Immature natural killer cell (primary cell): ENCODE measurements at regions not wholly inside any gene's neighbourhood (a gene's known extent, or its start where the extent isn't known, plus 50 kb on each side); places are given as distances from the start of the nearest gene placed in this dataset.

ENCODE experiments used
- DNase-seq, 3 donors: peaks; one replicate each; pipeline ENCODE4 v3.0.0; 2022; ENCODE audit warnings: mixed read lengths in 1 of 3
- H3K27ac Mint-ChIP-seq, 6 donors: one replicate each; pipeline ENCODE4 v1.8.0; 2020; ENCODE audit warnings: mixed read lengths in 6 of 6, mild to moderate bottlenecking in 5 of 6, inconsistent platforms in 4 of 6, moderate library complexity in 3 of 6
- H3K27me3 Mint-ChIP-seq, 3 donors: one replicate each; pipeline ENCODE4 v1.8.0; 2020 to 2021; ENCODE audit warnings: low read depth in 3 of 3, mild to moderate bottlenecking in 3 of 3, mixed read lengths in 3 of 3, moderate library complexity in 3 of 3, inconsistent platforms in 1 of 3
- H3K36me3 Mint-ChIP-seq, 3 donors: one replicate each; pipeline ENCODE4 v1.8.0; 2020; ENCODE audit warnings: mixed read lengths in 3 of 3, inconsistent platforms in 2 of 3, mild to moderate bottlenecking in 2 of 3
- H3K4me1 Mint-ChIP-seq, 2 donors: one replicate each; pipeline ENCODE4 v1.8.0; 2020; ENCODE audit warnings: inconsistent platforms in 2 of 2, mild to moderate bottlenecking in 2 of 2, mixed read lengths in 2 of 2, moderate library complexity in 1 of 2
- H3K4me3 Mint-ChIP-seq, 5 donors: one replicate each; pipeline ENCODE4 v1.8.0; 2020; ENCODE audit warnings: mild to moderate bottlenecking in 5 of 5, mixed read lengths in 5 of 5, inconsistent platforms in 3 of 5, moderate library complexity in 3 of 5
- H3K9me3 Mint-ChIP-seq, 6 donors: one replicate each; pipeline ENCODE4 v1.8.0; 2020; ENCODE audit warnings: mild to moderate bottlenecking in 6 of 6, mixed read lengths in 6 of 6, inconsistent platforms in 4 of 6, moderate library complexity in 3 of 6

DNA sequence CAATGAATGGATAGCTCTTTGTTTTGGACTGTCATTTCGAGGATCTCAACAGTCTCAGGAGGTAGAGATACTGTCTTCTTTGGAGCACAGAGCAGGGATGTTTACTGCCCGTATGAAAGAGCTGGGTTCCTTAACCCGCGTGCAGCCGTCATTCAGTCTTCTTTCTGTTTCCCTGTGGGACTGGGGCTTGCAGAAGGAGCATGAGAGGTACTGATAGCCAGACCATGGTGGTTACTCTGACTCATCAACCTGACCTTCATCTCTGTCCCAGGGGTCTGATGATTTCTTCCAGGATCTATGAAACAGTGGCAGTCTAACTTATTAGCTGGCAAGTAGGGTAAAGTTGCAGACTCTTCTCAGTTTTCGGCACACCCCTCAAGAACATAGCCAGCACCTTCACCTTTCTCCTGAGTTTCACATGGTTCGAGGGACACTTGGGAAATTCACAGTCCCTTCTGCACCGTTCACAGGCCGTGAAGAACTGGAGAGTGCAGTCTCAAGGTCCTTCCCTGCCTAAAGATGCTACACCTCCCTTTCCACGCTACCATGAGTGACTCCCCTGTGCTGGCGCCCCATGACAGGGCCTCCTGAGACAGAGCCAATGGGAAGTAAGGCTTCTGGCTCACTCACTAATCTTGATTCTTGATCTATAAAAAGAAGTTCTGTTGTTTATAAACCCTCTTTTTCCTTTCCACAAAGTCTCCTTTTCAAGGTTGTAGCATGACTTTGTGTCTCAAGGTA lies 226.2 kb downstream of the MC4R start:
- Mint-ChIP-seq H3K27me3 (peaks cover 0 to 2% (median 2%) of the 10 kb centered on the region in 3 donors), H3K4me1 (no peaks in the 10 kb centered on the region), H3K4me3 (no peak overlapping the region), H3K9me3 (peaks cover 0 to 3% (median 0%) of the 10 kb centered on the region in 6 donors), H3K36me3 (no peaks in the 10 kb centered on the region), H3K27ac (no peak overlapping the region)
- DNase-seq: no peak

DNA sequence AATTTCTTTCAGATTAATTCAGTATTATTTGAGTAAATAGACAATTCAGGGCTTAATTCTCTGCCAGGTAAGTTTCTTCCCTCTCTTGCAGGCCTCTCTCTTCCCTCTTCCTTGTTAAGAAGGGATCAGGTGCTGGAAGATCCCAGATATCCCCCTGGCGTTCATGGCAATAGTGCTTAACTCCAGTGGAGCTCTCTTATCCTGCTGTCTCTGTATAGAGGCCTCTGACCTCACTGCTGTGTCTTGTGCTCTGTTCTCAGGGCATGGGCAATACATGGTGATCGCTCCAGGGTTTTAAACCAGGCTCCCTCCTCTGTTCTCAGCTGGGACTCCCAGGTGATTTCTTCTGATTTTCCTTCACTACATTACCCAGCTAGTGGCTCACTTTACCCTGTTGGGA lies 226.8 kb downstream of the MC4R start:
- no peaks in the 10 kb centered on the region for H3K36me3 Mint-ChIP-seq
- H3K9me3 Mint-ChIP-seq: peaks cover 0 to 1% (median 0%) of the 10 kb centered on the region in 6 donors
- no peak overlapping the region for H3K27ac Mint-ChIP-seq
- no peak for DNase-seq
- H3K4me3 Mint-ChIP-seq: no peak overlapping the region
- H3K4me1 Mint-ChIP-seq: no peaks in the 10 kb centered on the region
- peaks cover 0 to 2% (median 2%) of the 10 kb centered on the region in 3 donors for H3K27me3 Mint-ChIP-seq

- no peaks in the 10 kb centered on the region for H3K4me1 Mint-ChIP-seq
- no peak overlapping the region for H3K27ac Mint-ChIP-seq
- H3K4me3 Mint-ChIP-seq: no peak overlapping the region
These were observed 235.0 kb downstream of the PMAIP1 start for GRCh38 chr18:60134806-60135205.

DNA sequence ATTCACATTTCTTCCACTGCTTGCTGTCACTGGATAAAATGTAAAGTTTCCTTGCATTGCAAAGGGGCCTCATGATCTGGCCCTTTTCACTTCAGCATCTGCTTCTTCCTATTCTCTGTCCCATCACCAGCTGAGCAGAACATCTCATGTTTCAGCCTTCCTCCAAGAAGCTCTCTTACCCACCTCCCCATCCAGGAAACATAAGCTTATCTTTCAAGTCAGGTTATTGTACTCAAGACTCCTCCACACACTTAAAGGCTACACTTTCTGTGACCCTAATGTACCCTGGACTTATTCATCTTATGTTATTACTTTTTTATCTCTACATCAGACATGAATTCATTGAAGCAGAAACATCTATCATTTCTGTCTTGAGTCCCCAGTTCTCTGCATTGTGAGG lies 230.5 kb downstream of the PMAIP1 start:
- Mint-ChIP-seq H3K9me3 (peaks cover 0 to 10% (median 3%) of the 10 kb centered on the region in 6 donors), H3K27me3 (peaks cover 0 to 2% (median 0%) of the 10 kb centered on the region in 3 donors), H3K36me3 (no peaks in the 10 kb centered on the region), H3K27ac (no peak overlapping the region), H3K4me3 (no peak overlapping the region), H3K4me1 (no peaks in the 10 kb centered on the region)
- no peak for DNase-seq

More at GRCh38 chr18:60134806-60135205, 235.0 kb downstream of the PMAIP1 start:
- DNase-seq: no peak
- Mint-ChIP-seq H3K36me3 (peaks cover 0 to 4% (median 0%) of the 10 kb centered on the region in 3 donors), H3K9me3 (peaks cover 2 to 12% (median 7%) of the 10 kb centered on the region in 6 donors), H3K27me3 (peaks cover 0 to 2% (median 2%) of the 10 kb centered on the region in 3 donors)

GRCh38 chr18:60123031-60123430 lies 223.2 kb downstream of the PMAIP1 start:
- no peak for DNase-seq
- Mint-ChIP-seq H3K27me3 (peaks cover 0 to 2% (median 2%) of the 10 kb centered on the region in 3 donors), H3K27ac (no peak overlapping the region), H3K36me3 (no peaks in the 10 kb centered on the region), H3K4me1 (no peaks in the 10 kb centered on the region), H3K9me3 (peaks cover 0 to 4% (median under 1%) of the 10 kb centered on the region in 6 donors), H3K4me3 (no peak overlapping the region)

GRCh38 chr18:60122339-60122738 lies 222.5 kb downstream of the PMAIP1 start:
- peaks cover 0 to 4% (median 1%) of the 10 kb centered on the region in 6 donors for H3K9me3 Mint-ChIP-seq

DNA sequence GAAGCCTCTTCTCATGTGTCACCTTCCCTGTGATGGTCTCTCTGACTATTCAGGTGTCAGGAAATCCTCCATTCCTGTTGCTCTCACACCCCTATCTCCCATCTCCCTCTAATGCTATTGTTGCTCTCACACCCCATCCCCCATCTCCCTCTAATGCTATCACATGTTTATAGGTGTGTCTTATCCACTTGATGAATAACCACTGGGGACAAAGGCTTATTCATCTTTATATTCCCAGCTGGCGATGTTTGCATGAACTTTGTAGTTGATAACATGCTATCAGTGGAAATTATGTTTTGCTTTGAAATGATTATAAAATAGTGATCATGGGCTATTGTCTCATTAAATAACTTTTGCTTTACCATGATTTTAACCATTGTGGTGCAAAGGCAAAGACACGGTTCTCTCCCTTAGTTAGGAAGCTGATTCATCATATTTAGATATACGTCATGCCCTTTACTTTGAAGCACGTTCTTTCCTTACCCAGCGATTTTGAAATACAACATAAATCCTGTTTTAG lies 220.5 kb downstream of the PMAIP1 start:
- Mint-ChIP-seq H3K27ac (no peak overlapping the region), H3K4me1 (no peaks in the 10 kb centered on the region), H3K27me3 (peaks cover 0 to 2% (median 2%) of the 10 kb centered on the region in 3 donors), H3K36me3 (no peaks in the 10 kb centered on the region), H3K4me3 (no peak overlapping the region), H3K9me3 (peaks cover 0 to 8% (median 4%) of the 10 kb centered on the region in 6 donors)
- no peak for DNase-seq

More at GRCh38 chr18:60122339-60122738, 222.5 kb downstream of the PMAIP1 start:
- DNase-seq: no peak
- Mint-ChIP-seq H3K4me3 (no peak overlapping the region), H3K27ac (no peak overlapping the region), H3K4me1 (no peaks in the 10 kb centered on the region), H3K27me3 (peaks cover 0 to 2% (median 2%) of the 10 kb centered on the region in 3 donors), H3K36me3 (no peaks in the 10 kb centered on the region)

- H3K4me3 Mint-ChIP-seq: no peak overlapping the region
- peaks cover 0 to 2% (median 2%) of the 10 kb centered on the region in 3 donors for H3K27me3 Mint-ChIP-seq
- peaks cover 0 to 8% (median 5%) of the 10 kb centered on the region in 6 donors for H3K9me3 Mint-ChIP-seq
- no peak for DNase-seq
- H3K27ac Mint-ChIP-seq: no peak overlapping the region
- no peaks in the 10 kb centered on the region for H3K4me1 Mint-ChIP-seq
- no peaks in the 10 kb centered on the region for H3K36me3 Mint-ChIP-seq
These were observed 217.5 kb downstream of the PMAIP1 start for GRCh38 chr18:60117321-60117720.

- Mint-ChIP-seq H3K9me3 (peaks cover 0 to 8% (median 3%) of the 10 kb centered on the region in 6 donors), H3K4me1 (no peaks in the 10 kb centered on the region), H3K27ac (no peak overlapping the region), H3K27me3 (peaks cover 0 to 5% (median 0%) of the 10 kb centered on the region in 3 donors), H3K36me3 (no peaks in the 10 kb centered on the region), H3K4me3 (no peak overlapping the region)
- DNase-seq: no peak
These were observed 213.6 kb downstream of the PMAIP1 start for GRCh38 chr18:60113396-60113795.

DNA sequence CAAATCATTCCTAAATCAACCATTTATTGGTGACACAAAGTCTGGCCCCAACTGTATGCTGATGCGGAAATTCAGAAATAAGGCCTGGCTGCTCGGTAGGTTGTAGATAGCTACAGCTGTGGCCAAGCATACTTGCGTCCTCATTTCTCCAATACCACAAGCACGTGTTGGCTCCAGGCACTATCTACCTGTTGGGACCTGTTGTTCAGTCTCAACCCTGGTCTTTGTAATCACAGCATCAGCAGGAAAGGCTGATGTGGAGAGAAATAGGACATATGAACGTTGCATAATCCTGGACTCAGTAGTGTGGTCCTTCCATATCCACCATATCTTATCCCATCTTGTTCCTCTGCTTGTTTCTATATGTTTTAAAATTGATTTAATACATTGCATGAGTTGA lies 212.6 kb downstream of the PMAIP1 start:
- H3K9me3 Mint-ChIP-seq: peaks cover 0 to 7% (median 3%) of the 10 kb centered on the region in 6 donors
- H3K27me3 Mint-ChIP-seq: peaks cover 0 to 5% (median 0%) of the 10 kb centered on the region in 3 donors
- H3K4me1 Mint-ChIP-seq: no peaks in the 10 kb centered on the region
- H3K27ac Mint-ChIP-seq: no peak overlapping the region
- no peaks in the 10 kb centered on the region for H3K36me3 Mint-ChIP-seq
- no peak for DNase-seq
- H3K4me3 Mint-ChIP-seq: no peak overlapping the region

DNA sequence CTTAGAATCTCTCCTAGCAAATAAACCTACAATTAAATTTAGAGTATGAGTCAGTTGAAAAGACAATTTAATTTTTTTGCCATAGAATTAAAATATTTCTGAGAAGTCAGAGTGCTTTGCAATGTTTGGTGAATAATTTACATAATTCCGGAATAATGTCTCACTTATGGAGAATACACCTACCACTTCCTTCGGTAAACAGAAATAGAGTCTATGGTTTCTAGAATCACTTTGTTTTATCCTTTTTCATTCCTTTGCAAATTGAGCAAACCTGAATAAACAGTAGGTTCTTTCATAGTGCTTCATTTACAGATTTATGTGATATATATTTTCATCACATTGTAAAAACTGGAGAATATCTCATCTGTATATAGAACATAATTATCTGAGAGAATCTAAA lies 211.7 kb downstream of the PMAIP1 start:
- no peak overlapping the region for H3K27ac Mint-ChIP-seq
- H3K9me3 Mint-ChIP-seq: peaks cover 0 to 9% (median 3%) of the 10 kb centered on the region in 6 donors
- H3K4me1 Mint-ChIP-seq: no peaks in the 10 kb centered on the region
- no peak overlapping the region for H3K4me3 Mint-ChIP-seq
- no peak for DNase-seq
- no peaks in the 10 kb centered on the region for H3K36me3 Mint-ChIP-seq
- peaks cover 0 to 5% (median 0%) of the 10 kb centered on the region in 3 donors for H3K27me3 Mint-ChIP-seq

DNA sequence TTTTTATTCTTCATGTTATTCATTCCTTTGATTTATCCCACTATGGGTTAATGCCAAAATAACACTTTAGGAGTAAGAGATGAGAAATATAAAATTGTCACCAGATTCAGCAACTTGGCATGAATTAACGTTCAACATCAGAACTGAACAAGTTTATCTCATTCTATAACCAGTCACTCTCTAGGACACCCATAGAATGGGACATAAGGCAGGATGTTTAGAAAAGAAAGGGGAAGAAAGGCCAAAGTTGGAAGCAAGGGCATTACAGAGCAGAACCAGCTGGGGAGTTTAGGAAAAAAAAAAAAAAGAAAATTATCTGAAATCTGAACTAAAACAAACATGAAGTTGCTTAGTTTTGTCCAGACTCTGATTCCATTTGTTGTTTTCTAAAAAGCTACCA lies 211.0 kb downstream of the PMAIP1 start:
- no peak for DNase-seq

GRCh38 chr18:60100778-60101177 lies 201.0 kb downstream of the PMAIP1 start:
- H3K27ac Mint-ChIP-seq: no peak overlapping the region
- no peak for DNase-seq
- H3K27me3 Mint-ChIP-seq: peaks cover 1 to 4% (median 2%) of the 10 kb centered on the region in 3 donors
- H3K4me1 Mint-ChIP-seq: no peaks in the 10 kb centered on the region
- no peak overlapping the region for H3K4me3 Mint-ChIP-seq
- H3K9me3 Mint-ChIP-seq: peaks cover 0 to 6% (median 0%) of the 10 kb centered on the region in 6 donors
- no peaks in the 10 kb centered on the region for H3K36me3 Mint-ChIP-seq

More for the DNA sequence above, 211.0 kb downstream of the PMAIP1 start:
- Mint-ChIP-seq H3K4me3 (no peak overlapping the region), H3K36me3 (no peaks in the 10 kb centered on the region), H3K4me1 (no peaks in the 10 kb centered on the region), H3K27ac (no peak overlapping the region), H3K27me3 (peaks cover 0 to 5% (median 1%) of the 10 kb centered on the region in 3 donors), H3K9me3 (peaks cover 0 to 5% (median 1%) of the 10 kb centered on the region in 6 donors)

DNA sequence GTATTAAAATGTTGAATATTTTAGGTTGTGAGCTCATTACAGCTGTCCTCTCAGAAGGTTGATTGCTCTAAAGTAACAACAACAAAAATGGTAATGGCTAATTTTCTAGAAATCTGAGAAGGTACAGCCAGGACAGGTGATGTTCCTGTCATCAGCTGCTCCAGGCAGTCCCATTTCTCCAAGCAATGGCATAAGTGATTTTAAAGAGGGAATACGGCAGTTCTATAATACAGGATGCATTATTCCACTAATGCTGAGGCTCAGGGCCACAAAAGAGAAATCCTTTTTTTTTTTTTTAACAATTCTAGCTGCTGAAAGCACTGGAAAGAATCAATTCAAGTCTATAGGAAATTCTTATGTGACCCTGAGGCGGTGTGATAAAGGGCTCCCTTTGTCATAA lies 199.9 kb downstream of the PMAIP1 start:
- Mint-ChIP-seq H3K27ac (no peak overlapping the region), H3K27me3 (peaks cover 1 to 4% (median 2%) of the 10 kb centered on the region in 3 donors), H3K4me3 (no peak overlapping the region), H3K9me3 (peaks cover 0 to 6% (median 0%) of the 10 kb centered on the region in 6 donors), H3K36me3 (no peaks in the 10 kb centered on the region), H3K4me1 (no peaks in the 10 kb centered on the region)
- no peak for DNase-seq
